IMR-90 (cell line): ENCODE measurements at regions not wholly inside any gene's neighbourhood (a gene's known extent, or its start where the extent isn't known, plus 50 kb on each side); places are given as distances from the start of the nearest gene placed in this dataset.
"Not testable (repeated sequence)": the region's sequence is repeated elsewhere in the genome, so short reads cannot be mapped to it uniquely, and the experiment has no call there.

Source experiments
- ATAC-seq: fragments of 200-7000 bp; cut with Tn5 transposase; 2 replicates; pipeline ENCODE4 v1.9.1; 2020; ENCODE audit warnings: low read depth, mild to moderate bottlenecking, moderate library complexity
- BruUV-seq: library from RNA; stranded (reverse); fragments of 400-500 nt; replicated peaks from 2 replicates; lab custom pipeline; 2021; lab: Mats Ljungman, UMichigan
- CTCF ChIA-PET: fragments of 300-600 bp; formaldehyde crosslinking; extraction: SDS; loops from one replicate; lab custom pipeline; 2021; ENCODE audit warnings: antibody characterized with exemption; lab: Yijun Ruan, JAX
- POLR2A ChIA-PET: fragments of 300-600 bp; sonication (Branson Sonifier 250); formaldehyde crosslinking; loops from one replicate; lab custom pipeline; 2022; ENCODE audit warnings: antibody characterized with exemption; ENCODE audit not compliant: unreplicated experiment; lab: Charles Lee
- DNase-seq: peaks from one replicate; pipeline ENCODE4 v3.0.0; 2013
- H2AFZ ChIP-seq: replicated peaks from 2 replicates; pipeline ENCODE3; 2013; ENCODE audit warnings: low read length, mild to moderate bottlenecking; ENCODE audit not compliant: poor library complexity
- H2AK5ac ChIP-seq: 2 replicates; pipeline ENCODE4 v1.6.1; 2013; ENCODE audit warnings: low read depth, low read length, inconsistent platforms
- H2AK9ac ChIP-seq: replicated peaks from 2 replicates; pipeline ENCODE3; 2013; ENCODE audit warnings: mild to moderate bottlenecking, low read depth, low read length, moderate library complexity; ENCODE audit not compliant: poor library complexity
- H2BK120ac ChIP-seq: 2 replicates; pipeline ENCODE4 v1.6.1; 2013; ENCODE audit warnings: low read depth, low read length, inconsistent platforms
- H2BK15ac ChIP-seq: 3 replicates; pipeline ENCODE4 v1.6.1; 2013; ENCODE audit warnings: low read depth, low read length, inconsistent platforms
- H2BK20ac ChIP-seq: 2 replicates; pipeline ENCODE4 v1.6.1; 2013; ENCODE audit warnings: low read depth, mild to moderate bottlenecking, inconsistent platforms, low read length, moderate library complexity
- H2BK5ac ChIP-seq: 2 replicates; pipeline ENCODE4 v1.6.1; 2013; ENCODE audit warnings: mild to moderate bottlenecking, low read depth, low read length, inconsistent platforms; ENCODE audit not compliant: poor library complexity, severe bottlenecking
- H3K14ac ChIP-seq: replicated peaks from 2 replicates; pipeline ENCODE4 v1.6.1; 2013; ENCODE audit warnings: low read depth, low read length, inconsistent platforms
- H3K18ac ChIP-seq: 2 replicates; pipeline ENCODE4 v1.6.1; 2013; ENCODE audit warnings: low read depth, low read length, control low read depth
- H3K23ac ChIP-seq: 2 replicates; pipeline ENCODE4 v1.6.1; 2013; ENCODE audit warnings: low read depth, low read length, inconsistent platforms
- H3K27ac ChIP-seq: 2 replicates; pipeline ENCODE4 v1.5.1; 2013; ENCODE audit warnings: mild to moderate bottlenecking, control low read depth, low read length; ENCODE audit not compliant: insufficient read depth
- H3K27me3 ChIP-seq: 2 replicates; pipeline ENCODE4 v1.6.1; 2013; ENCODE audit warnings: low read length; ENCODE audit not compliant: control insufficient read depth, insufficient read depth
- H3K36me3 ChIP-seq: 2 replicates; pipeline ENCODE4 v1.6.1; 2013; ENCODE audit warnings: low read length, mixed read lengths; ENCODE audit not compliant: control insufficient read depth, insufficient read depth
- H3K4ac ChIP-seq: 2 replicates; pipeline ENCODE4 v1.6.1; 2013; ENCODE audit warnings: low read depth, low read length, inconsistent platforms
- H3K4me1 ChIP-seq: 2 replicates; pipeline ENCODE4 v1.6.1; 2013; ENCODE audit warnings: low read length, mixed read lengths; ENCODE audit not compliant: control insufficient read depth, insufficient read depth
- H3K4me2 ChIP-seq: 2 replicates; pipeline ENCODE4 v1.6.1; 2013; ENCODE audit warnings: low read depth, mild to moderate bottlenecking, control low read depth, low read length, moderate library complexity
- H3K4me3 ChIP-seq: 2 replicates; pipeline ENCODE4 v1.5.1; 2013; ENCODE audit warnings: low read depth, mild to moderate bottlenecking, control low read depth, low read length, moderate library complexity; ENCODE audit not compliant: insufficient read depth
- H3K56ac ChIP-seq: 2 replicates; pipeline ENCODE4 v1.6.1; 2013; ENCODE audit warnings: low read length, inconsistent platforms; ENCODE audit not compliant: insufficient read depth; ENCODE audit errors: extremely low read depth
- H3K79me1 ChIP-seq, 2 experiments: 2 replicates each; pipeline ENCODE4 v1.6.1; 2013; ENCODE audit warnings: low read length in 2 of 2, inconsistent platforms in 1 of 2, low read depth in 1 of 2
- H3K9ac ChIP-seq: 2 replicates; pipeline ENCODE4 v1.6.1; 2013; ENCODE audit warnings: low read depth, low read length, control low read depth
- H3K9me1 ChIP-seq: 2 replicates; pipeline ENCODE4 v1.6.1; 2013; ENCODE audit warnings: low read length, inconsistent platforms; ENCODE audit not compliant: insufficient read depth
- H3K9me3 ChIP-seq: 2 replicates; pipeline ENCODE4 v1.6.1; 2013; ENCODE audit warnings: low read length; ENCODE audit not compliant: control insufficient read depth, insufficient read depth
- H4K20me1 ChIP-seq: 2 replicates; pipeline ENCODE4 v1.6.1; 2013; ENCODE audit warnings: low read length, inconsistent platforms; ENCODE audit not compliant: insufficient read depth
- H4K5ac ChIP-seq: 2 replicates; pipeline ENCODE4 v1.6.1; 2013; ENCODE audit warnings: mild to moderate bottlenecking, low read depth, low read length, control low read depth
- H4K8ac ChIP-seq, 2 experiments: 2 replicates each; pipeline ENCODE4 v1.6.1; 2013; ENCODE audit warnings: low read depth in 2 of 2, low read length in 2 of 2, control low read depth in 1 of 2, inconsistent platforms in 1 of 2
- H4K91ac ChIP-seq: 2 replicates; pipeline ENCODE4 v1.6.1; 2013; ENCODE audit warnings: low read depth, low read length, inconsistent platforms; ENCODE audit not compliant: insufficient read depth
- WGBS, 2 experiments: methylation state at CpG; one replicate each; pipeline versions ENCODE4 v1.1.5 to v1.1.7; 2013; ENCODE audit warnings: missing lambda C conversion rate in 2 of 2; ENCODE audit not compliant: insufficient read length in 1 of 2; ENCODE audit errors: extremely low coverage in 2 of 2; 5-methylcytosine and 5-hydroxymethylcytosine counted together
- dilution Hi-C: fragments of 300-500 bp; cut with HindIII; formaldehyde crosslinking; loops from one replicate; pipeline ENCODE4 v1.14.3; 2018; ENCODE audit warnings: low sequenced_read_pairs; ENCODE audit not compliant: unreplicated experiment
- in situ Hi-C: fragments of 300-500 bp; cut with MboI; formaldehyde crosslinking; loops from 3 replicates; pipeline ENCODE4 v1.14.3; 2019; ENCODE audit warnings: low sequenced_read_pairs, inconsistent platforms, mixed read lengths
- intact Hi-C: fragments of 100-400 bp; cut with micrococcal nuclease; formaldehyde crosslinking; loops from 2 replicates; pipeline ENCODE4 v1.10.0; 2022

GRCh38 chr2:196526981-196527725, 112.4 kb upstream of the CCDC150 start:
- H2BK120ac ChIP-seq, H2BK15ac ChIP-seq, H3K4me3 ChIP-seq, ATAC-seq, H3K79me1 ChIP-seq, POLR2A ChIA-PET, BruUV-seq, CTCF ChIA-PET, H3K14ac ChIP-seq, H3K4ac ChIP-seq, H3K27ac ChIP-seq, H2AK5ac ChIP-seq, in situ Hi-C loops, H3K9ac ChIP-seq, dilution Hi-C loops, intact Hi-C loops, H4K8ac ChIP-seq, H3K36me3 ChIP-seq, H3K4me2 ChIP-seq, H2AK9ac ChIP-seq, H3K9me3 ChIP-seq, H4K91ac ChIP-seq, DNase-seq, H3K9me1 ChIP-seq, H2AFZ ChIP-seq, H3K56ac ChIP-seq, H3K23ac ChIP-seq, H4K5ac ChIP-seq, H4K20me1 ChIP-seq, H3K18ac ChIP-seq, H3K27me3 ChIP-seq, H3K4me1 ChIP-seq, H2BK5ac ChIP-seq, H2BK20ac ChIP-seq: not testable (repeated sequence)
- 100% methylated on average over 1 of the region's 28 CpGs; no CpG with 5 or more reads in 1 of the 2 experiments for WGBS, 2 experiments
